ENCODE measurements at regions not wholly inside any gene's neighbourhood (a gene's known extent, or its start where the extent isn't known, plus 50 kb on each side); places are given as distances from the start of the nearest gene placed in this dataset.

GRCh38 chr3:152677491-152677890 is 157.4 kb upstream of the P2RY1 start:
- no peak for TF ChIP-seq CTCF (IDR thresholded peaks at IDR 0.05; ENCODE audit: borderline replicate concordance, extremely low read depth, low read length, poor library complexity, severe bottlenecking)
- no peak for TF ChIP-seq EZH2 (IDR thresholded peaks at IDR 0.05; ENCODE audit: borderline replicate concordance, low read depth, low read length, severe bottlenecking)

All from DND-41 (cell line).